ENCODE measurements at regions not wholly inside any gene's neighbourhood (a gene's known extent, or its start where the extent isn't known, plus 50 kb on each side); places are given as distances from the start of the nearest gene placed in this dataset.

- no peaks in the 10 kb centered on the region for H3K4me1 ChIP-seq (replicated peaks; ENCODE audit: insufficient read depth)
- H3K9me2 ChIP-seq (ENCODE audit: insufficient read depth), result no peaks in the 10 kb centered on the region
- no peaks in the 10 kb centered on the region for H3F3A ChIP-seq (ENCODE audit: insufficient read depth, low read depth)
- H3K4me3 ChIP-seq, result no peak overlapping the region
- no peak overlapping the region for H3K27ac ChIP-seq
- H3K4me2 ChIP-seq, result no peak overlapping the region
- TF ChIP-seq, protein P1, sequence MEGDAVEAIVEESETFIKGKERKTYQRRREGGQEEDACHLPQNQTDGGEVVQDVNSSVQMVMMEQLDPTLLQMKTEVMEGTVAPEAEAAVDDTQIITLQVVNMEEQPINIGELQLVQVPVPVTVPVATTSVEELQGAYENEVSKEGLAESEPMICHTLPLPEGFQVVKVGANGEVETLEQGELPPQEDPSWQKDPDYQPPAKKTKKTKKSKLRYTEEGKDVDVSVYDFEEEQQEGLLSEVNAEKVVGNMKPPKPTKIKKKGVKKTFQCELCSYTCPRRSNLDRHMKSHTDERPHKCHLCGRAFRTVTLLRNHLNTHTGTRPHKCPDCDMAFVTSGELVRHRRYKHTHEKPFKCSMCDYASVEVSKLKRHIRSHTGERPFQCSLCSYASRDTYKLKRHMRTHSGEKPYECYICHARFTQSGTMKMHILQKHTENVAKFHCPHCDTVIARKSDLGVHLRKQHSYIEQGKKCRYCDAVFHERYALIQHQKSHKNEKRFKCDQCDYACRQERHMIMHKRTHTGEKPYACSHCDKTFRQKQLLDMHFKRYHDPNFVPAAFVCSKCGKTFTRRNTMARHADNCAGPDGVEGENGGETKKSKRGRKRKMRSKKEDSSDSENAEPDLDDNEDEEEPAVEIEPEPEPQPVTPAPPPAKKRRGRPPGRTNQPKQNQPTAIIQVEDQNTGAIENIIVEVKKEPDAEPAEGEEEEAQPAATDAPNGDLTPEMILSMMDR (conservative IDR thresholded peaks at IDR 0.05), result no peak
- no peak for TF ChIP-seq EZH2 (IDR thresholded peaks at IDR 0.05; ENCODE audit: low read depth)
- CTCF ChIA-PET, result no interaction called here
- no TSS peak for BruUV-seq (replicated peaks)
- H3K27me3 ChIP-seq (ENCODE audit: insufficient read depth, low read depth), result peaks cover 10% of the 10 kb centered on the region
- no peak overlapping the region for H2AFZ ChIP-seq
- intact Hi-C loops (cut with micrococcal nuclease; ENCODE audit: unreplicated experiment), result no loop called here
- no peaks in the 10 kb centered on the region for H4K20me1 ChIP-seq (ENCODE audit: insufficient read depth)
- POLR2A ChIA-PET (ENCODE audit: unreplicated experiment), result no interaction called here
- DNase-seq, result no peak
- no peaks in the 10 kb centered on the region for H3K36me3 ChIP-seq (ENCODE audit: low read depth)
- no peaks in the 10 kb centered on the region for H3K9me3 ChIP-seq (ENCODE audit: insufficient read depth, low read depth)
- no peaks in the 10 kb centered on the region for H3K79me2 ChIP-seq (ENCODE audit: low read depth)
Measured at GRCh38 chr5:115725522-115725921, 90.9 kb downstream of the CDO1 start.

GRCh38 chr5:115723220-115723619 lies 93.2 kb downstream of the CDO1 start:
- TF ChIP-seq EZH2 (IDR thresholded peaks at IDR 0.05; ENCODE audit: low read depth), result no peak
- TF ChIP-seq, protein P1 (conservative IDR thresholded peaks at IDR 0.05), result no peak
- no peak overlapping the region for H3K27ac ChIP-seq
- CTCF ChIA-PET, result no interaction called here

GRCh38 chr5:115720888-115721287 lies 95.1 kb upstream of the TMED7 start:
- no peaks in the 10 kb centered on the region for H3K9me3 ChIP-seq (ENCODE audit: insufficient read depth, low read depth)
- no peaks in the 10 kb centered on the region for H3K4me1 ChIP-seq (replicated peaks; ENCODE audit: insufficient read depth)
- POLR2A ChIA-PET (ENCODE audit: unreplicated experiment), result no interaction called here
- H3K36me3 ChIP-seq (ENCODE audit: low read depth), result no peaks in the 10 kb centered on the region
- no peaks in the 10 kb centered on the region for H4K20me1 ChIP-seq (ENCODE audit: insufficient read depth)
- no peak for TF ChIP-seq EZH2 (IDR thresholded peaks at IDR 0.05; ENCODE audit: low read depth)
- TF ChIP-seq, protein P1 (conservative IDR thresholded peaks at IDR 0.05), result no peak
- CTCF ChIA-PET, result no interaction called here
- intact Hi-C loops (cut with micrococcal nuclease; ENCODE audit: unreplicated experiment), result no loop called here
- H3K4me2 ChIP-seq, result no peak overlapping the region
- H3K79me2 ChIP-seq (ENCODE audit: low read depth), result no peaks in the 10 kb centered on the region
- no peaks in the 10 kb centered on the region for H3K9me2 ChIP-seq (ENCODE audit: insufficient read depth)
- BruUV-seq (replicated peaks), result no TSS peak
- no peaks in the 10 kb centered on the region for H3F3A ChIP-seq (ENCODE audit: insufficient read depth, low read depth)
- H3K4me3 ChIP-seq, result no peak overlapping the region
- H2AFZ ChIP-seq, result no peak overlapping the region
- no peak for DNase-seq
- H3K27ac ChIP-seq, result no peak overlapping the region
- H3K27me3 ChIP-seq (ENCODE audit: insufficient read depth, low read depth), result peaks cover 10% of the 10 kb centered on the region

More at GRCh38 chr5:115723220-115723619, 93.2 kb downstream of the CDO1 start:
- Histone ChIP-seq H3K4me3 (no peak overlapping the region), H2AFZ (no peak overlapping the region), H3K27me3 (ENCODE audit: insufficient read depth, low read depth) (peaks cover 10% of the 10 kb centered on the region), H3K9me2 (ENCODE audit: insufficient read depth) (no peaks in the 10 kb centered on the region), H3F3A (ENCODE audit: insufficient read depth, low read depth) (no peaks in the 10 kb centered on the region), H4K20me1 (ENCODE audit: insufficient read depth) (no peaks in the 10 kb centered on the region), H3K4me1 (replicated peaks; ENCODE audit: insufficient read depth) (no peaks in the 10 kb centered on the region), H3K36me3 (ENCODE audit: low read depth) (no peaks in the 10 kb centered on the region), H3K79me2 (ENCODE audit: low read depth) (no peaks in the 10 kb centered on the region), H3K4me2 (no peak overlapping the region), H3K9me3 (ENCODE audit: insufficient read depth, low read depth) (no peaks in the 10 kb centered on the region)
- intact Hi-C loops (cut with micrococcal nuclease; ENCODE audit: unreplicated experiment), result no loop called here
- BruUV-seq (replicated peaks), result no TSS peak
- POLR2A ChIA-PET (ENCODE audit: unreplicated experiment), result no interaction called here
- DNase-seq, result no peak

Data from PC-9 (cell line).